ENCODE measurements at regions not wholly inside any gene's neighbourhood (a gene's known extent, or its start where the extent isn't known, plus 50 kb on each side); places are given as distances from the start of the nearest gene placed in this dataset.
"Not testable (repeated sequence)": the region's sequence is repeated elsewhere in the genome, so short reads cannot be mapped to it uniquely, and the experiment has no call there.

- no peaks in the 10 kb centered on the region for H3K4me1 ChIP-seq (ENCODE audit: control insufficient read depth, insufficient read depth, low read length)
- no peak overlapping the region for H3K27ac ChIP-seq (ENCODE audit: extremely low read depth, low read depth, low read length)
- no peaks in the 10 kb centered on the region for H3K9me3 ChIP-seq (ENCODE audit: control insufficient read depth, insufficient read depth, low read depth, low read length)
- TF ChIP-seq ZNF174 (tag by site-specific recombination; IDR thresholded peaks at IDR 0.05): no peak
- no peak for TF ChIP-seq ZNF776 (tag by site-specific recombination; IDR thresholded peaks at IDR 0.05; ENCODE audit: borderline replicate concordance)
- TF ChIP-seq ZSCAN30 (tag by site-specific recombination; IDR thresholded peaks at IDR 0.05): no peak
- TF ChIP-seq ZNF610 (tag by site-specific recombination; IDR thresholded peaks at IDR 0.05; ENCODE audit: borderline replicate concordance): no peak
- no peak for TF ChIP-seq ZBTB48 (tag by site-specific recombination; IDR thresholded peaks at IDR 0.05)
- TF ChIP-seq ZBTB7A (tag by site-specific recombination; IDR thresholded peaks at IDR 0.05; ENCODE audit: low read depth): no peak
- TF ChIP-seq MEIS1 (CRISPR knock-in tag; IDR thresholded peaks at IDR 0.05; ENCODE audit: borderline replicate concordance): no peak
- no peak for TF ChIP-seq ZNF473 (tag by site-specific recombination; IDR thresholded peaks at IDR 0.05)
- TF ChIP-seq ZSCAN16 (tag by site-specific recombination; IDR thresholded peaks at IDR 0.05): no peak
- TF ChIP-seq ZNF626 (tag by site-specific recombination; IDR thresholded peaks at IDR 0.05): no peak
- TF ChIP-seq ZNF266 (tag by site-specific recombination; IDR thresholded peaks at IDR 0.05; ENCODE audit: low read depth): no peak
- TF ChIP-seq OSR2 (tag by site-specific recombination; IDR thresholded peaks at IDR 0.05): no peak
- TF ChIP-seq EGR2 (tag by site-specific recombination; IDR thresholded peaks at IDR 0.05; ENCODE audit: low read depth): no peak
- no peak for TF ChIP-seq ZNF239 (tag by site-specific recombination; IDR thresholded peaks at IDR 0.05)
- TF ChIP-seq KLF1 (tag by site-specific recombination; IDR thresholded peaks at IDR 0.05): no peak
- TF ChIP-seq SP3 (tag by site-specific recombination; IDR thresholded peaks at IDR 0.05): no peak
- TF ChIP-seq ZNF621 (tag by site-specific recombination; IDR thresholded peaks at IDR 0.05): no peak
- TF ChIP-seq, protein P1, sequence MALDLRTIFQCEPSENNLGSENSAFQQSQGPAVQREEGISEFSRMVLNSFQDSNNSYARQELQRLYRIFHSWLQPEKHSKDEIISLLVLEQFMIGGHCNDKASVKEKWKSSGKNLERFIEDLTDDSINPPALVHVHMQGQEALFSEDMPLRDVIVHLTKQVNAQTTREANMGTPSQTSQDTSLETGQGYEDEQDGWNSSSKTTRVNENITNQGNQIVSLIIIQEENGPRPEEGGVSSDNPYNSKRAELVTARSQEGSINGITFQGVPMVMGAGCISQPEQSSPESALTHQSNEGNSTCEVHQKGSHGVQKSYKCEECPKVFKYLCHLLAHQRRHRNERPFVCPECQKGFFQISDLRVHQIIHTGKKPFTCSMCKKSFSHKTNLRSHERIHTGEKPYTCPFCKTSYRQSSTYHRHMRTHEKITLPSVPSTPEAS (tag by site-specific recombination; IDR thresholded peaks at IDR 0.05): no peak
- ChIA-PET CTCF (no interaction called here), POLR2A (no interaction called here)
- H3K36me3 ChIP-seq (ENCODE audit: control insufficient read depth in 2 of 2, insufficient read depth in 1 of 2, low read length in 2 of 2): no peaks in the 10 kb centered on the region
- H3K4me3 ChIP-seq (ENCODE audit: low read depth, low read length): no peak overlapping the region
These were observed 182.1 kb downstream of the CPE start for GRCh38 chr4:165560941-165561340.

DNA sequence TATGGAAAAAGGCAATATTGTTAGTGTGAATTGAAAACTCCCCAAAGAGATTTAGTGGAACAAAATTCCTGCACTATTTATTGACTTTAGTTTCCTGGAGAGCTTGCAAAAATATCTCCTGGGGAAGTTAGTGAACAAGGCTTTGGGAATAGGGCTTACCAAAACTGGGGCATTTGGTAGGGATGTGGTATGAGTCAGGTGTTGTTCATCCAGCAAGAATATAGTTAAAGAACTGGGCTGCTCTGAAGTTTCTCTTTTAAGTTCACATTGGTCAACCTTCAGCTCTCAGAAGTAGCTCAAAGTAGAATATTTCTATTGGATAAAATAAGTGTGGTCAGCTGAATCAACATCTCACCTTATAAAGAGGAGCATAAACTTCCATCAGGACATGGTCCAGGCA lies 185.0 kb downstream of the CPE start:
- CTCF ChIA-PET: no interaction called here
- H3K27ac ChIP-seq (ENCODE audit: extremely low read depth, low read depth, low read length): no peak overlapping the region
- no peak for TF ChIP-seq ZNF394 (tag by site-specific recombination; IDR thresholded peaks at IDR 0.05; ENCODE audit: borderline replicate concordance)
- POLR2A ChIA-PET: no interaction called here
- no peaks in the 10 kb centered on the region for H3K36me3 ChIP-seq (ENCODE audit: control insufficient read depth in 2 of 2, insufficient read depth in 1 of 2, low read length in 2 of 2)
- H3K9me3 ChIP-seq (ENCODE audit: control insufficient read depth, insufficient read depth, low read depth, low read length): no peaks in the 10 kb centered on the region
- no peak overlapping the region for H3K4me3 ChIP-seq (ENCODE audit: low read depth, low read length)
- no peaks in the 10 kb centered on the region for H3K4me1 ChIP-seq (ENCODE audit: control insufficient read depth, insufficient read depth, low read length)

GRCh38 chr4:165569031-165569430 lies 190.2 kb downstream of the CPE start:
- Histone ChIP-seq H3K27ac (ENCODE audit: extremely low read depth, low read depth, low read length) (no peak overlapping the region), H3K36me3 (ENCODE audit: control insufficient read depth in 2 of 2, insufficient read depth in 1 of 2, low read length in 2 of 2) (no peaks in the 10 kb centered on the region), H3K4me3 (ENCODE audit: low read depth, low read length) (no peak overlapping the region), H3K4me1 (ENCODE audit: control insufficient read depth, insufficient read depth, low read length) (no peaks in the 10 kb centered on the region), H3K9me3 (ENCODE audit: control insufficient read depth, insufficient read depth, low read depth, low read length) (no peaks in the 10 kb centered on the region)
- ChIA-PET CTCF (no interaction called here), POLR2A (no interaction called here)
- TF ChIP-seq OVOL3 (tag by site-specific recombination; IDR thresholded peaks at IDR 0.05) (no peak), ZSCAN16 (tag by site-specific recombination; IDR thresholded peaks at IDR 0.05) (no peak), ZNF324 (tag by site-specific recombination; IDR thresholded peaks at IDR 0.05) (no peak), ZFP3 (tag by site-specific recombination; IDR thresholded peaks at IDR 0.05; ENCODE audit: low read depth) (no peak), ZBTB17 (tag by site-specific recombination; IDR thresholded peaks at IDR 0.05) (no peak), KLF16 (tag by site-specific recombination; IDR thresholded peaks at IDR 0.05) (no peak), ZBTB26 (tag by site-specific recombination; optimal IDR thresholded peaks at IDR 0.05) (no peak), REPIN1 (tag by site-specific recombination; IDR thresholded peaks at IDR 0.05; ENCODE audit: low read depth) (no peak), ZNF266 (tag by site-specific recombination; IDR thresholded peaks at IDR 0.05; ENCODE audit: low read depth) (no peak), ZXDB (tag by site-specific recombination; IDR thresholded peaks at IDR 0.05) (no peak), ZNF501 (tag by site-specific recombination; IDR thresholded peaks at IDR 0.05) (no peak), ZNF202 (tag by site-specific recombination; IDR thresholded peaks at IDR 0.05; ENCODE audit: borderline replicate concordance) (no peak)

- POLR2A ChIA-PET; H3K9me3 ChIP-seq (ENCODE audit: control insufficient read depth, insufficient read depth, low read depth, low read length); H3K36me3 ChIP-seq (ENCODE audit: control insufficient read depth in 2 of 2, insufficient read depth in 1 of 2, low read length in 2 of 2); H3K4me3 ChIP-seq (ENCODE audit: low read depth, low read length); H3K4me1 ChIP-seq (ENCODE audit: control insufficient read depth, insufficient read depth, low read length); H3K27ac ChIP-seq (ENCODE audit: extremely low read depth, low read depth, low read length); CTCF ChIA-PET: not testable (repeated sequence)
These were observed 192.7 kb downstream of the CPE start for GRCh38 chr4:165571476-165571875.
